ENCODE measurements at regions not wholly inside any gene's neighbourhood (a gene's known extent, or its start where the extent isn't known, plus 50 kb on each side); places are given as distances from the start of the nearest gene placed in this dataset.

GRCh38 chr5:51872144-51872543 lies 488.9 kb downstream of the ISL1 start:
- H3K4me1 ChIP-seq, result no peaks in the 10 kb centered on the region
- no peak overlapping the region for H3K4me3 ChIP-seq
- H3K36me3 ChIP-seq, result no peaks in the 10 kb centered on the region
- no peaks in the 10 kb centered on the region for H3K27me3 ChIP-seq
- intact Hi-C loops (cut with DNase I), result no loop called here
- 33% methylated on average over 2 of the region's 2 CpGs for WGBS (ENCODE audit: insufficient coverage, low coverage, low lambda C conversion rate, missing lambda C conversion rate)
- no peak for ATAC-seq
- H3K9me3 ChIP-seq, result no peaks in the 10 kb centered on the region
- TF ChIP-seq CTCF (IDR thresholded peaks at IDR 0.05) (no peak), POLR2A (IDR thresholded peaks at IDR 0.05) (no peak)
- DNase-seq, result no peak
- no peak overlapping the region for H3K27ac ChIP-seq

- Histone ChIP-seq H3K4me1 (no peaks in the 10 kb centered on the region), H3K27me3 (no peaks in the 10 kb centered on the region), H3K27ac (no peak overlapping the region), H3K36me3 (no peaks in the 10 kb centered on the region), H3K4me3 (no peak overlapping the region), H3K9me3 (no peaks in the 10 kb centered on the region)
- TF ChIP-seq CTCF (IDR thresholded peaks at IDR 0.05) (no peak), POLR2A (IDR thresholded peaks at IDR 0.05) (no peak)
- intact Hi-C loops (cut with DNase I), result no loop called here
- ATAC-seq, result no peak
- DNase-seq, result no peak
These were observed 498.7 kb downstream of the ISL1 start for GRCh38 chr5:51881901-51882300.

GRCh38 chr5:51882647-51883046 lies 499.4 kb downstream of the ISL1 start:
- Histone ChIP-seq H3K4me1 (no peaks in the 10 kb centered on the region), H3K4me3 (no peak overlapping the region), H3K9me3 (no peaks in the 10 kb centered on the region), H3K27me3 (no peaks in the 10 kb centered on the region), H3K36me3 (no peaks in the 10 kb centered on the region), H3K27ac (no peak overlapping the region)
- TF ChIP-seq CTCF (IDR thresholded peaks at IDR 0.05), result no peak
- no peak for TF ChIP-seq POLR2A (IDR thresholded peaks at IDR 0.05)
- ATAC-seq, result no peak
- 0% methylated on average over 1 of the region's 1 CpG for WGBS (ENCODE audit: insufficient coverage, low coverage, low lambda C conversion rate, missing lambda C conversion rate)
- DNase-seq, result no peak
- intact Hi-C loops (cut with DNase I), result no loop called here

GRCh38 chr5:51889703-51890102 lies 506.5 kb downstream of the ISL1 start:
- TF ChIP-seq POLR2A (IDR thresholded peaks at IDR 0.05) (no peak), CTCF (IDR thresholded peaks at IDR 0.05) (no peak)
- Histone ChIP-seq H3K36me3 (no peaks in the 10 kb centered on the region), H3K9me3 (no peaks in the 10 kb centered on the region), H3K27ac (no peak overlapping the region), H3K4me3 (no peak overlapping the region), H3K4me1 (no peaks in the 10 kb centered on the region), H3K27me3 (no peaks in the 10 kb centered on the region)
- ATAC-seq (no peak), DNase-seq (no peak)
- WGBS (ENCODE audit: insufficient coverage, low coverage, low lambda C conversion rate, missing lambda C conversion rate), result 54% methylated on average over 2 of the region's 2 CpGs
- intact Hi-C loops (cut with DNase I), result no loop called here

- H3K4me1 ChIP-seq, result no peaks in the 10 kb centered on the region
- no peak overlapping the region for H3K27ac ChIP-seq
- ATAC-seq, result no peak
- H3K27me3 ChIP-seq, result no peaks in the 10 kb centered on the region
- no peak for DNase-seq
- H3K4me3 ChIP-seq, result no peak overlapping the region
- no peaks in the 10 kb centered on the region for H3K36me3 ChIP-seq
- no peak for TF ChIP-seq POLR2A (IDR thresholded peaks at IDR 0.05)
- no peak for TF ChIP-seq CTCF (IDR thresholded peaks at IDR 0.05)
- H3K9me3 ChIP-seq, result no peaks in the 10 kb centered on the region
- 48% methylated on average over 5 of the region's 5 CpGs for WGBS (ENCODE audit: insufficient coverage, low coverage, low lambda C conversion rate, missing lambda C conversion rate)
- intact Hi-C loops (cut with DNase I), result no loop called here
These were observed 507.3 kb downstream of the ISL1 start for GRCh38 chr5:51890435-51891116.

Measured in right lobe of liver (tissue), 6 donors.